ENCODE measurements at regions not wholly inside any gene's neighbourhood (a gene's known extent, or its start where the extent isn't known, plus 50 kb on each side); places are given as distances from the start of the nearest gene placed in this dataset.

DNA sequence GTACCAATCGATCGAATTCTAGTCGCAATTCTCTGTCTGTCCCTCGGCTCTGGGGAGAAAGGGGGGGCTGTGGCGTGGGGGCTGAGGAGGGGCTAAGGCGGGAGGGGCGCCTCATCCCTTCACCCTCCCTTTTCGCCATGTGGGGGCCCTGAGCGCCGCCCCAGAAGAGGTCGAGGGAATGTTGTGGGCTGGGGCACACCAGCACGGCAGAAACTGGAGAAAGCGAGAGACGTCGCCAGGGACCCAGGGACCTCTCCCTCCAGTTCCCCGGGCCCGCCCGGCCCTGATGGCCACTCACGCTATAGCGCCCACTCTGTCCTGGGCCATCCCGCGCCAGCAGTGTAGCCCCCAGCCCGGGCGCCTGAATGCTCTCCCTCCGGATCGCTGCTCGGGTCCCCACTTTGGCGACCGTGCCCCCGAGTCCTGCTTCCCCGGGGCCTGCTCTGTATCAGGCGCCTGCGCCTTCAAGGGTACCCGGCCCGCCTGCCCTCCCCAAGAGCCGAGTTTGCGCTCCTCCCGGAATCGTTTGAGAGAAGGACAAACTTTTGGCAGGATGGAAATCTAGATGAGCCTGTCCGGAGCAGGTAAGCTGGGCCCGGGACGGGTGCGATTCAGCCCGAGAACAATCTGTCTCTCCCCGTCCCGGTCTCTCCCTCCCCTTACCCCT lies 62.6 kb downstream of the SMUG1 start:
- intact Hi-C loops (cut with DNase I) = loop anchor here in 1 of 2 donors (5.0 kb wide), 1 partner anchor 94 kb away; the partner anchor contains the start of gene HOXC5
- 0 to 1% methylated on average over 45 to 46 of the region's 46 CpGs for WGBS, 2 donors

DNA sequence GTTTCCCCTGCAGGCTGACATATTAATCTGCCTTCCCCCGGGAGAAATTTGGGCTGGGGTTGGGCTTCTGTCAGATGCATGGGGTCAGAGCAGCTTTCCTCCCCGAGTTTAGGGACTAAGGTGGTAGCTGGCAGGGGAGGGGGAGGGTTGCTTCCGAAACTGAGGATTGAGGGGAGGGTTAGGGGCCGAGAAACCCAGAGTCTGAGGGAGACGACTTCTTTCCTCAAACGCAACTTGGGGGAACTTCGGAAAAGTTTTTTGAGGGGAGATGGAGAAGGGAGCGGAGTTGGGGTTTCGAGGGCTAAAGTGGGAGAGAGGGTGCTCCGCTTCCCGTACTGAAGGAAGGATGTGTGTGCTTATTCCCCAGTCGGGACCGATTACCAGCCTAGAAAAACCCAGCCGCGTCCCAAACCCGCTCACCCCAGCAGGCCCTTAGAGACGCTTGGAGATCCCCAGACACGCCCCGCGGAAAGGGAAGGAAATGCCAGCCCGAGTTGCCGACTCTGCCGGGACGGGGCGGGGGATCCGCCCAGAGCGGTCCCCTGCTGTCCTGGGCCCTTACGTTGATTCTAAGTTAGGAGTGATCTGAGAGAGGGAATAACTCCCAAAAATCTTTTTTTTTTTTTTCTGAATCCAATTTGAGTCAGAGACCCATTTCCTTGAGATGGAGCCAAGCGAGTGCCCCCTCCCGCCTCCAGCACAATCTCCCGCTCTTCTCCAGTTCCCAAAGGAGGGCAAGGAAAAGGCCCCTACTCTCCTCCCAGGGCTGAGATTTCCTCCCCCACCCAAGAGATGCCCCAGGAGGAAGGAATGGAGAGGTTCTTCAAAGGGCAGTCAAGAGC lies 61.9 kb downstream of the SMUG1 start:
- peak overlapping the region; percentile 31 to 67 for H3K27ac ChIP-seq (ENCODE audit: low read depth in 1 of 2, low read length in 2 of 2)
- no peaks in the 10 kb centered on the region for H3K4me1 ChIP-seq (ENCODE audit: control insufficient read depth in 1 of 2, insufficient read depth in 2 of 2, low read length in 2 of 2)
- intact Hi-C loops (cut with DNase I) = loop anchor here in 1 of 2 donors (5.0 kb wide), 1 partner anchor 95 kb away; the partner anchor contains the start of gene HOXC5
- H3K4me3 ChIP-seq (ENCODE audit: low read length in 2 of 2) = peak overlapping the region; percentile 76 to 85
- no peaks in the 10 kb centered on the region for H3K9me3 ChIP-seq (ENCODE audit: control insufficient read depth, low read length)
- WGBS, 2 donors = 2 to 5% methylated on average over 31 of the region's 31 CpGs
- peak; percentile 91 for ATAC-seq (ENCODE audit: low FRiP score)
- H3K27me3 ChIP-seq (ENCODE audit: control insufficient read depth in 1 of 2, insufficient read depth in 2 of 2, low read length in 1 of 2) = no peaks in the 10 kb centered on the region
- H3K36me3 ChIP-seq (ENCODE audit: control insufficient read depth in 1 of 2, insufficient read depth in 2 of 2, low read length in 1 of 2) = peaks cover 0 to 1% of the 10 kb centered on the region in 2 donors
- DNase-seq = peak; percentile 91 to 93

More for the DNA sequence above, 62.6 kb downstream of the SMUG1 start:
- H3K36me3 ChIP-seq (ENCODE audit: control insufficient read depth in 1 of 2, insufficient read depth in 2 of 2, low read length in 1 of 2) = no peaks in the 10 kb centered on the region
- DNase-seq (peak; percentile 66 to 84), ATAC-seq (ENCODE audit: low FRiP score) (peak; percentile 87)
- H3K4me1 ChIP-seq (ENCODE audit: control insufficient read depth in 1 of 2, insufficient read depth in 2 of 2, low read length in 2 of 2) = no peaks in the 10 kb centered on the region
- H3K27me3 ChIP-seq (ENCODE audit: control insufficient read depth in 1 of 2, insufficient read depth in 2 of 2, low read length in 1 of 2) = no peaks in the 10 kb centered on the region
- H3K27ac ChIP-seq (ENCODE audit: low read depth in 1 of 2, low read length in 2 of 2) = peak overlapping the region; percentile 31 to 67
- H3K9me3 ChIP-seq (ENCODE audit: control insufficient read depth, low read length) = no peaks in the 10 kb centered on the region
- peak overlapping the region; percentile 76 to 85 for H3K4me3 ChIP-seq (ENCODE audit: low read length in 2 of 2)

DNA sequence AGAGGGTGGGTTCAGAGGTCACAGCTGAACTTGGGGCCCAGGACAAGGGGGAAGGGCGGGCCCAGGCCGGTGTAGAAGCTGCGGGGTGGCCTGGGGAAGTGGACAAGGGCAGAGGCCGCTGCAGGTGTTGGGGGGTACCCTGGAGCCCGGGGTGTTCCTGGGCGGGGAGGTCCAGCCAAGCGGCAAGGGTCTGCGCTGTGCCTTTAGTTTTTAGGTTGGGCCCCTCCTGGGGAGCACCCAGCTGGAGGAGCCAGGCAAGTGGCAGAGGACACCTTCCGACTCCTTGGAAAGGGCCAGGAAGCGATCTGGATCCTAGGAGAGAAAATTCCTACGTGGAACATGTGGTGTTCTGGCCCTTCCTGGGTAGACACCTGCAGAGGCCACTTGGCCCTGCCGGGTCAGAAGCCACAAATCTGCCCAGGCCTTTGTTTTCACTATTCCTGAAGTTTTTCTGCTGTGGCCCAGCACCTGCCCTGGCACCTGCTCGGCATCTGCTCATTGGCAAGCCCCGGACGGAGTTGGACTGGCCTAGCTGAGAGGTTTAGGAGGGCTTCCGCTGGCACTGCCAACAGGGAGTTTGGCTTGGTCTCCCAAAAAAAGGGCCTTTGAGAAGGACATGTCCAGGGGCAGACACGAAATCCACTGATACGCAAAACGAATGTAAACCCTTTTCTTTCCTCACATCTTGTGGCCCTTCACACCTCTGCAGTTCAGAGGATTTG lies 61.1 kb downstream of the SMUG1 start:
- no peak for DNase-seq
- peak overlapping the region in 1 of 2 donors; percentile 48 for H3K27ac ChIP-seq (ENCODE audit: low read depth in 1 of 2, low read length in 2 of 2)
- H3K36me3 ChIP-seq (ENCODE audit: control insufficient read depth in 1 of 2, insufficient read depth in 2 of 2, low read length in 1 of 2) = peaks cover 0 to 2% of the 10 kb centered on the region in 2 donors
- no peaks in the 10 kb centered on the region for H3K27me3 ChIP-seq (ENCODE audit: control insufficient read depth in 1 of 2, insufficient read depth in 2 of 2, low read length in 1 of 2)
- no peak for ATAC-seq (ENCODE audit: low FRiP score)
- no peaks in the 10 kb centered on the region for H3K9me3 ChIP-seq (ENCODE audit: control insufficient read depth, low read length)
- intact Hi-C loops (cut with DNase I) = loop anchor here in 1 of 2 donors (5.0 kb wide), 1 partner anchor 95 kb away; the partner anchor contains the start of gene HOXC5
- no peaks in the 10 kb centered on the region for H3K4me1 ChIP-seq (ENCODE audit: control insufficient read depth in 1 of 2, insufficient read depth in 2 of 2, low read length in 2 of 2)
- 78 to 79% methylated on average over 19 of the region's 19 CpGs for WGBS, 2 donors
- no peak overlapping the region for H3K4me3 ChIP-seq (ENCODE audit: low read length in 2 of 2)

DNA sequence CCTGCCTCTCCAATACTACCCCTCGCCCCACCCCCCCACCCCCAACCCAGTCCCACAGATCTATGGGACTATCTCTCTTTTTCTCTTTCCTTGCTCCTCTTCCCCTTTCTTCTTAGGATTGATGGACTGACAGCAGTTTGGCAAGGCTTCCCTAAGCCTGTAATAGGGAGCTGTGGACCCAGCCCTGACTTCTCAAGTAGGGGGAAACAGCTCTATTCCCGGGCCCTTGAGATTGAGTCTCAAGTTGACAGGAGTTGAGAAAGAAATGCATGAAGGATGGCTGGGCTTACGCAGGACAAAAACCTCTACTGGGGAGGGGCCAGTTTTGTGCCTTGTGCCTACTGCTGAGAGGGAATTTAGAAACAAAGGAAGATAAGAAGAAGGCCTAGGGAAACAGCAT lies 60.4 kb downstream of the SMUG1 start:
- no peak for ATAC-seq (ENCODE audit: low FRiP score)
- H3K27ac ChIP-seq (ENCODE audit: low read depth in 1 of 2, low read length in 2 of 2) = no peak overlapping the region
- no peak overlapping the region for H3K4me3 ChIP-seq (ENCODE audit: low read length in 2 of 2)
- no peaks in the 10 kb centered on the region for H3K4me1 ChIP-seq (ENCODE audit: control insufficient read depth in 1 of 2, insufficient read depth in 2 of 2, low read length in 2 of 2)
- H3K27me3 ChIP-seq (ENCODE audit: control insufficient read depth in 1 of 2, insufficient read depth in 2 of 2, low read length in 1 of 2) = no peaks in the 10 kb centered on the region
- intact Hi-C loops (cut with DNase I) = loop anchor here in 1 of 2 donors (5.0 kb wide), 1 partner anchor 96 kb away; the partner anchor contains the start of gene HOXC5
- DNase-seq = no peak
- WGBS, 2 donors = 61 to 68% methylated on average over 3 of the region's 3 CpGs
- peaks cover 0 to 2% of the 10 kb centered on the region in 2 donors for H3K36me3 ChIP-seq (ENCODE audit: control insufficient read depth in 1 of 2, insufficient read depth in 2 of 2, low read length in 1 of 2)
- H3K9me3 ChIP-seq (ENCODE audit: control insufficient read depth, low read length) = no peaks in the 10 kb centered on the region

DNA sequence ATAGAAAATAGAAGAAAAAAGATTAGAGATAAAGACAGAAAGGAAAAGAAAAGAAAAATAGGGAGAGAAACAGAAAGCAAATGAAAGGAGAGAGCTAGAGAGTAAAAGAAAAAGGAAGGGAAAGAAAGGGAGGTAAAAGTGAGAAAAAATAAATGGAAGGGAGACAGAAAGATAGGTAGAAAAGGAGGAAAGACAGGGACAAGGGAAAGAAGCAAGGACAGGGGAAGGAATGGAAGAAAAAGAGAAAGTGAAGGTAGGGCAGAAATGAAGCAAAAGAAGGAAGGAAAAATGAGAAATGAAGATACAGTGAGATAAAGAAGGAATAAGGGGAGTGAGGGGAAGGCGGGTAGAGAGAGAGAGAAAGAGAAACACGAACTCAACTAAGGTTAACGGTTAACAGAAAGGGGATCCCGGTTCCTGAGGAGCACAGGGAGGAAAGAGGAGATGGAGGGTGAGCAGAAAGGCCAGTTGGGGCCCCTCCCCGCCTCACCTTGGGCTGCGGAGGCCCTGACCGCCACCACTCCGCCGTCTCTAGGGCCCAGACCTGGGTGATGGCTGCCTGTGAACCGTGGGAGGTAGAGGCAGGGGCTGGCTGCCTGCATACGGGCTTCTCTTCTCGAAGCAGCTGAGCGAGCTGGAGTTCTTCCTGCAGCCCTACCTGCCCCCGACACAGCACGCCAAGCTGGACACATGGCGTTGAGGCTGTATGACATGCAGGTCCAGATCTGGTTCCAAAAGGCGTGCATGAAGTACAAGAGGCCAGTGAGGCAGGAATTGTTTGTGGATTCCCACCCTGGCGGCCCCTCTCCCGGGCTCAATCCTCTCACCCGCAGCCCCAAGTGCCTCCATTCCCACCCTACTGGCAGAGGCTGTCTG lies 59.5 kb downstream of the SMUG1 start:
- Histone ChIP-seq H3K9me3 (ENCODE audit: control insufficient read depth, low read length) (no peaks in the 10 kb centered on the region), H3K4me1 (ENCODE audit: control insufficient read depth in 1 of 2, insufficient read depth in 2 of 2, low read length in 2 of 2) (no peaks in the 10 kb centered on the region), H3K27ac (ENCODE audit: low read depth in 1 of 2, low read length in 2 of 2) (no peak overlapping the region), H3K27me3 (ENCODE audit: control insufficient read depth in 1 of 2, insufficient read depth in 2 of 2, low read length in 1 of 2) (no peaks in the 10 kb centered on the region), H3K4me3 (ENCODE audit: low read length in 2 of 2) (no peak overlapping the region), H3K36me3 (ENCODE audit: control insufficient read depth in 1 of 2, insufficient read depth in 2 of 2, low read length in 1 of 2) (peaks cover 0 to 2% of the 10 kb centered on the region in 2 donors)
- WGBS, 2 donors = 82 to 89% methylated on average over 20 of the region's 20 CpGs
- ATAC-seq (ENCODE audit: low FRiP score) = no peak
- intact Hi-C loops (cut with DNase I) = loop anchor here in 1 of 2 donors (5.0 kb wide), 1 partner anchor 97 kb away; the partner anchor contains the start of gene HOXC5
- DNase-seq = no peak
